Mesendoderm (in vitro differentiated cells): ENCODE measurements at regions not wholly inside any gene's neighbourhood (a gene's known extent, or its start where the extent isn't known, plus 50 kb on each side); places are given as distances from the start of the nearest gene placed in this dataset.
A peak's percentile ranks its signal among the peaks of the same experiment; 100 is the strongest.
"Not testable (repeated sequence)": the region's sequence is repeated elsewhere in the genome, so short reads cannot be mapped to it uniquely, and the experiment has no call there.

Experiments
- DNase-seq: peaks from one replicate; pipeline ENCODE4 v3.0.0; 2013
- H2AK5ac ChIP-seq: 2 replicates; pipeline ENCODE4 v1.6.1; 2013; ENCODE audit warnings: low read length, inconsistent platforms
- H2BK120ac ChIP-seq: 2 replicates; pipeline ENCODE4 v1.6.1; 2013; ENCODE audit warnings: low read depth, mild to moderate bottlenecking, low read length, moderate library complexity, mixed read lengths
- H2BK15ac ChIP-seq: replicated peaks from 2 replicates; pipeline ENCODE4 v1.6.1; 2013; ENCODE audit warnings: low read depth, mild to moderate bottlenecking, moderate library complexity
- H2BK5ac ChIP-seq: 2 replicates; pipeline ENCODE4 v1.6.1; 2013; ENCODE audit warnings: low read length, inconsistent platforms
- H3K18ac ChIP-seq: 2 replicates; pipeline ENCODE4 v1.6.1; 2013; ENCODE audit warnings: mild to moderate bottlenecking, low read length, mixed read lengths
- H3K23ac ChIP-seq: one replicate; pipeline ENCODE4 v1.6.1; 2013; ENCODE audit warnings: low read length
- H3K27ac ChIP-seq: 2 replicates; pipeline ENCODE4 v1.5.1; 2013; ENCODE audit warnings: low read depth, mild to moderate bottlenecking, inconsistent platforms, low read length, moderate library complexity
- H3K27me3 ChIP-seq: 2 replicates; pipeline ENCODE4 v1.6.1; 2013; ENCODE audit warnings: low read length, control low read depth, mild to moderate bottlenecking, inconsistent platforms; ENCODE audit not compliant: insufficient read depth, poor library complexity
- H3K36me3 ChIP-seq: 2 replicates; pipeline ENCODE4 v1.6.1; 2013; ENCODE audit warnings: low read length, inconsistent platforms; ENCODE audit not compliant: control insufficient read depth, insufficient read depth
- H3K4ac ChIP-seq: one replicate; pipeline ENCODE4 v1.6.1; 2013; ENCODE audit warnings: low read depth, mild to moderate bottlenecking, low read length, moderate library complexity
- H3K4me1 ChIP-seq: 2 replicates; pipeline ENCODE4 v1.6.1; 2013; ENCODE audit warnings: low read depth, low read length, inconsistent platforms; ENCODE audit not compliant: control insufficient read depth
- H3K4me2 ChIP-seq: 2 replicates; pipeline ENCODE4 v1.6.1; 2013; ENCODE audit warnings: low read length
- H3K4me3 ChIP-seq: 2 replicates; pipeline ENCODE4 v1.5.1; 2013; ENCODE audit warnings: mild to moderate bottlenecking, low read length
- H3K56ac ChIP-seq: one replicate; pipeline ENCODE4 v1.6.1; 2013; ENCODE audit warnings: low read length
- H3K79me1 ChIP-seq: 2 replicates; pipeline ENCODE4 v1.6.1; 2013; ENCODE audit warnings: low read length, inconsistent platforms
- H3K79me2 ChIP-seq: 2 replicates; pipeline ENCODE4 v1.6.1; 2013; ENCODE audit warnings: mild to moderate bottlenecking, low read length; ENCODE audit not compliant: control insufficient read depth, insufficient read depth
- H3K9ac ChIP-seq: 2 replicates; pipeline ENCODE4 v1.6.1; 2013; ENCODE audit warnings: low read length, inconsistent platforms
- H4K5ac ChIP-seq: one replicate; pipeline ENCODE4 v1.6.1; 2013; ENCODE audit warnings: low read length
- H4K8ac ChIP-seq: one replicate; pipeline ENCODE4 v1.6.1; 2013; ENCODE audit warnings: low read depth, mild to moderate bottlenecking, control low read depth, low read length, moderate library complexity
- WGBS: extraction: QIAGEN DNeasy Blood & Tissue Kit; methylation state at CpG from one replicate; pipeline ENCODE4 v1.1.7; 2013; ENCODE audit warnings: low lambda C conversion rate, missing lambda C conversion rate; ENCODE audit not compliant: insufficient coverage; ENCODE audit errors: extremely low coverage; 5-methylcytosine and 5-hydroxymethylcytosine counted together

- no peak overlapping the region for H4K5ac ChIP-seq
- no peak overlapping the region for H3K27ac ChIP-seq
- H2BK15ac ChIP-seq = no peak overlapping the region
- H3K9ac ChIP-seq = no peak overlapping the region
- no peak overlapping the region for H2AK5ac ChIP-seq
- no peak overlapping the region for H3K23ac ChIP-seq
- H2BK120ac ChIP-seq = no peak overlapping the region
- no peaks in the 10 kb centered on the region for H3K36me3 ChIP-seq
- H3K4me3 ChIP-seq = no peak overlapping the region
- H3K27me3 ChIP-seq = no peaks in the 10 kb centered on the region
- H3K79me1 ChIP-seq = no peaks in the 10 kb centered on the region
- H3K56ac ChIP-seq = no peak overlapping the region
- H3K4me1 ChIP-seq = no peaks in the 10 kb centered on the region
- no peaks in the 10 kb centered on the region for H3K79me2 ChIP-seq
- no peak overlapping the region for H3K4ac ChIP-seq
- no peak overlapping the region for H2BK5ac ChIP-seq
- no peak overlapping the region for H3K18ac ChIP-seq
- DNase-seq = no peak
- H3K4me2 ChIP-seq = no peak overlapping the region
- no peak overlapping the region for H4K8ac ChIP-seq
Measured at GRCh38 chr1:81729239-81729638, 71.5 kb upstream of the ADGRL2 start.

DNA sequence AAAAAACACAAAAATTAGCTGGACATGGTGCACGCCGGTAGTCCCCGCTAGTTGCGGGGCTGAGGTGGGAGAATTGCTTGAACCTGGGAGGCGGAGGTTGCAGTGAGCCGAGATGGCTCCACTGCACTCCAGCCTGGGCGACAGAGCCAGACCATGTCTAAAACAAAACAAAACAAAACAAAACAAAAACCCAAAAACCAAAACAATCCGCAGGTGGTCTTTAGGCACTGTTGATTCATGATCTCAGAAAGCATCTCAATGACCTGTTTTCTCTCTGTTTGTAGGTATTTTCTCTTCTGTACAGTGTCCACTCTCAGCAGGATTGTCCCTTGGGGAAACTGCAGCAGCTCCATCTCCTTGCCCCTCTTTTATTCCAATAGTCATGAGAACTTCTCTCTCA, 74.9 kb upstream of the ADGRL2 start:
- H3K18ac ChIP-seq = no peak overlapping the region
- no peak overlapping the region for H3K4me3 ChIP-seq
- WGBS = no CpG with 5 or more reads among the region's 8 CpGs
- no peak for DNase-seq
- no peak overlapping the region for H2BK15ac ChIP-seq
- H3K56ac ChIP-seq = no peak overlapping the region
- no peak overlapping the region for H3K4ac ChIP-seq
- no peak overlapping the region for H3K4me2 ChIP-seq
- no peak overlapping the region for H2BK5ac ChIP-seq
- no peak overlapping the region for H2BK120ac ChIP-seq
- no peak overlapping the region for H3K27ac ChIP-seq
- no peak overlapping the region for H4K8ac ChIP-seq
- no peak overlapping the region for H3K9ac ChIP-seq
- H3K79me1 ChIP-seq = no peaks in the 10 kb centered on the region
- H3K36me3 ChIP-seq = no peaks in the 10 kb centered on the region
- no peak overlapping the region for H2AK5ac ChIP-seq
- H3K4me1 ChIP-seq = no peaks in the 10 kb centered on the region
- no peak overlapping the region for H4K5ac ChIP-seq
- no peaks in the 10 kb centered on the region for H3K79me2 ChIP-seq
- H3K23ac ChIP-seq = no peak overlapping the region
- no peaks in the 10 kb centered on the region for H3K27me3 ChIP-seq

- no CpG with 5 or more reads among the region's 6 CpGs for WGBS
- not testable (repeated sequence) for H3K36me3 ChIP-seq, H4K8ac ChIP-seq, H2BK15ac ChIP-seq, H3K4me3 ChIP-seq, H3K27me3 ChIP-seq, H3K79me2 ChIP-seq, DNase-seq, H3K4me1 ChIP-seq, H3K9ac ChIP-seq, H3K56ac ChIP-seq, H3K4ac ChIP-seq, H2AK5ac ChIP-seq, H3K23ac ChIP-seq, H2BK5ac ChIP-seq, H3K79me1 ChIP-seq, H4K5ac ChIP-seq, H3K18ac ChIP-seq, H2BK120ac ChIP-seq, H3K27ac ChIP-seq, H3K4me2 ChIP-seq
Measured at GRCh38 chr1:81722631-81723328, 78.0 kb upstream of the ADGRL2 start.

- not testable (repeated sequence) for H2AK5ac ChIP-seq, H3K4me1 ChIP-seq, H3K9ac ChIP-seq, H3K79me2 ChIP-seq, H2BK5ac ChIP-seq, H4K8ac ChIP-seq, H3K36me3 ChIP-seq, H3K56ac ChIP-seq, H3K27me3 ChIP-seq, H3K18ac ChIP-seq, H2BK15ac ChIP-seq, H2BK120ac ChIP-seq, H3K4me3 ChIP-seq, H3K4ac ChIP-seq, H3K79me1 ChIP-seq, H4K5ac ChIP-seq, H3K4me2 ChIP-seq, H3K27ac ChIP-seq, H3K23ac ChIP-seq
- peak; percentile 10 for DNase-seq
- WGBS = no CpG with 5 or more reads among the region's 8 CpGs
Measured at GRCh38 chr1:81720256-81720655, 80.5 kb upstream of the ADGRL2 start.

DNA sequence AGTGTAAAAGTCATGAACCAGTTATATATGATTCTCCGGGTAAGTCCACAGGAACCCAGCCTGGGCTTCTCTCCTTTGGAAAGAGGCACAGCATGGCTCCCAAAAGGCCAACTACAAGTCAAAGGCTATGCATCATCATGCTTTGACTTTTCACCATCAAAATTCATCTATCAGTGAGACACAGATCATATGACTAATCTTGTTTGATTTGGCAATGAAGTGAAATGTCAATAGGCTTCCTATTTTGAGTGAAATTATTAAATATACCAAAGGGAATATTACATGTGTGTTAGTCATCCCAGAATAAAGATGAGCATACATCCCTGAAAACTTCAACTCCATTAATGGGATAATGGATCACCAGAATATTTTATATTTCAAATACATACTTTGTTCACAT, 83.5 kb upstream of the ADGRL2 start:
- Histone ChIP-seq H2BK15ac (no peak overlapping the region), H3K79me2 (no peaks in the 10 kb centered on the region), H4K5ac (no peak overlapping the region), H3K56ac (no peak overlapping the region), H3K36me3 (no peaks in the 10 kb centered on the region), H3K27me3 (peaks cover 2% of the 10 kb centered on the region), H3K4ac (no peak overlapping the region), H2AK5ac (no peak overlapping the region), H3K27ac (no peak overlapping the region), H3K18ac (no peak overlapping the region), H3K9ac (no peak overlapping the region), H3K4me1 (no peaks in the 10 kb centered on the region), H3K23ac (no peak overlapping the region), H4K8ac (no peak overlapping the region), H3K4me2 (no peak overlapping the region), H2BK5ac (no peak overlapping the region), H3K4me3 (no peak overlapping the region), H2BK120ac (no peak overlapping the region), H3K79me1 (no peaks in the 10 kb centered on the region)
- DNase-seq = no peak
- WGBS = no CpG with 5 or more reads among the region's 1 CpG

- no peaks in the 10 kb centered on the region for H3K36me3 ChIP-seq
- no peak overlapping the region for H4K8ac ChIP-seq
- no peaks in the 10 kb centered on the region for H3K4me1 ChIP-seq
- H2BK120ac ChIP-seq = no peak overlapping the region
- no peaks in the 10 kb centered on the region for H3K79me1 ChIP-seq
- H3K18ac ChIP-seq = no peak overlapping the region
- H3K79me2 ChIP-seq = no peaks in the 10 kb centered on the region
- H3K9ac ChIP-seq = no peak overlapping the region
- H4K5ac ChIP-seq = no peak overlapping the region
- no peak overlapping the region for H2AK5ac ChIP-seq
- H3K4ac ChIP-seq = no peak overlapping the region
- H3K4me3 ChIP-seq = no peak overlapping the region
- H3K27me3 ChIP-seq = peaks cover 2% of the 10 kb centered on the region
- WGBS = no CpG with 5 or more reads among the region's 3 CpGs
- no peak overlapping the region for H2BK15ac ChIP-seq
- H3K27ac ChIP-seq = no peak overlapping the region
- no peak overlapping the region for H3K23ac ChIP-seq
- H3K56ac ChIP-seq = no peak overlapping the region
- no peak overlapping the region for H3K4me2 ChIP-seq
- no peak for DNase-seq
- H2BK5ac ChIP-seq = no peak overlapping the region
Measured at GRCh38 chr1:81715391-81715790, 85.3 kb upstream of the ADGRL2 start.
